Type B pancreatic cell (in vitro differentiated cells): ENCODE measurements at regions not wholly inside any gene's neighbourhood (a gene's known extent, or its start where the extent isn't known, plus 50 kb on each side); places are given as distances from the start of the nearest gene placed in this dataset.

ENCODE experiments used
- DNase-seq: peaks from one replicate; pipeline ENCODE4 v3.0.0; 2021; ENCODE audit warnings: mixed read lengths; ENCODE audit not compliant: unreplicated experiment; ENCODE audit errors: extremely low spot score
- H3K27ac Mint-ChIP-seq: 2 replicates; pipeline ENCODE4 v1.8.0; 2021; ENCODE audit warnings: mild to moderate bottlenecking, mixed read lengths
- H3K27me3 Mint-ChIP-seq: 2 replicates; pipeline ENCODE4 v1.8.0; 2021; ENCODE audit warnings: mixed read lengths
- H3K36me3 Mint-ChIP-seq: 2 replicates; pipeline ENCODE4 v1.8.0; 2021; ENCODE audit warnings: mixed read lengths
- H3K4me1 Mint-ChIP-seq: one replicate; pipeline ENCODE4 v1.8.0; 2021; ENCODE audit warnings: mixed read lengths; ENCODE audit not compliant: unreplicated experiment
- H3K4me3 Mint-ChIP-seq: 2 replicates; pipeline ENCODE4 v1.8.0; 2021; ENCODE audit warnings: mild to moderate bottlenecking, mixed read lengths
- H3K9me3 Mint-ChIP-seq: 2 replicates; pipeline ENCODE4 v1.8.0; 2021; ENCODE audit warnings: mixed read lengths
- TF ChIP-seq, protein P1 (sequence below): fragments of 200-600 bp; sonication (generic); conservative IDR thresholded peaks from 2 replicates; pipeline ENCODE4 v1.5.0; 2021; ENCODE audit warnings: antibody characterized with exemption, mild to moderate bottlenecking

DNA sequence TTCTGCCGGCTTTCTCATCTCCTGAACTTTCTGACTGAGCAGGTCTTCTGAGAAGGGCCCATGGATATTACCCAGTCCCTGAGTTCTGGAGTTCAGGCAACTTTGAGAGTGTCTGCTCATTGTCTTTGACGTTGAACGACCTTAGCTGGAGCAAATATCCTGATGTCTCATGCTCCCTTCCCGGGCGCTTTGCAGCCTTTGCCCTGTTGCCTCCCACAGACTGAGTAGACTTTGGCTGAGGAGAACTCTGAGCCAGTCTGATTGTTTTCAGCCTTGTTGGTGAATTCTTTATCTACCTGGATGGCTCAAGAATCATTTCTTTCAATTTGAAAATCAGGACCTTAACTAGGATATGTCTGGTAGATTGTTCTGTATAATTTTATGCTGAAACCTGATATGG is 353.7 kb downstream of the GLRX3 start:
- Mint-ChIP-seq H3K27ac (no peak overlapping the region), H3K4me1 (peaks cover 28% of the 10 kb centered on the region), H3K36me3 (no peaks in the 10 kb centered on the region), H3K9me3 (no peaks in the 10 kb centered on the region), H3K4me3 (no peak overlapping the region), H3K27me3 (peaks cover 8% of the 10 kb centered on the region)
- TF ChIP-seq, protein P1, sequence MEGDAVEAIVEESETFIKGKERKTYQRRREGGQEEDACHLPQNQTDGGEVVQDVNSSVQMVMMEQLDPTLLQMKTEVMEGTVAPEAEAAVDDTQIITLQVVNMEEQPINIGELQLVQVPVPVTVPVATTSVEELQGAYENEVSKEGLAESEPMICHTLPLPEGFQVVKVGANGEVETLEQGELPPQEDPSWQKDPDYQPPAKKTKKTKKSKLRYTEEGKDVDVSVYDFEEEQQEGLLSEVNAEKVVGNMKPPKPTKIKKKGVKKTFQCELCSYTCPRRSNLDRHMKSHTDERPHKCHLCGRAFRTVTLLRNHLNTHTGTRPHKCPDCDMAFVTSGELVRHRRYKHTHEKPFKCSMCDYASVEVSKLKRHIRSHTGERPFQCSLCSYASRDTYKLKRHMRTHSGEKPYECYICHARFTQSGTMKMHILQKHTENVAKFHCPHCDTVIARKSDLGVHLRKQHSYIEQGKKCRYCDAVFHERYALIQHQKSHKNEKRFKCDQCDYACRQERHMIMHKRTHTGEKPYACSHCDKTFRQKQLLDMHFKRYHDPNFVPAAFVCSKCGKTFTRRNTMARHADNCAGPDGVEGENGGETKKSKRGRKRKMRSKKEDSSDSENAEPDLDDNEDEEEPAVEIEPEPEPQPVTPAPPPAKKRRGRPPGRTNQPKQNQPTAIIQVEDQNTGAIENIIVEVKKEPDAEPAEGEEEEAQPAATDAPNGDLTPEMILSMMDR = no peak
- no peak for DNase-seq

DNA sequence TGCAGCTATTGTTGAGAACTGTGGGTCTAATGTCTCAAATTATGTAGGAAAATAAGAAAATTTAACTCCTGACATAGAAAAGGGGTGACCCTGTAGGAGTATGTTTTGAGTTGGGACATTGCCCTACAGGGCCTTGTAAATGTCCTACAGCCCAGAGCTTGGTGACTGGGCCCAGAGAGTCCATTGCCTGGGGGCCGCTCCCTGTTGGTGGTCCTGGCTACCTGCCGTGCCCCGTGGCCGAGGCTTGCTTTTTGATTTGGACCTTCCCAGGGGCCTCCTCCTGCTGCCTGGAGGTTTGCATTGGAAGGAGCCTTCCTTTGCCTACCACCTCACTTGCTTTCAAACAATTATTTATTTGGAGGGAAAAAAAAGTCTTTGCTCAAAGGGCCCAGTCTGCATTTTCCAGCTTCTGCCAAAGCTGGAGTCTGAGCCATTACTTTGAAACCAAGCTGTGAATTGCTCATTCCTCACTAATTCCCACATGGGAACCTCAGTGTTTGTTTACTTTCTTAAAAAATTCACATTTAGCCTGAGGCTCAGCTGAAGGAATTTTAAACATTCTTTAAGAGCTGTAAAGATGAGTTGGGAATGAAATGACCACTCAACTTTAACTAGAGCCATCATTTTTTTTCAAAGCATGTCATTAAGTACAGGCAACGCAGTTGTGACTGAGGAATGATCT is 355.0 kb downstream of the GLRX3 start:
- Mint-ChIP-seq H3K36me3 (no peaks in the 10 kb centered on the region), H3K27ac (no peak overlapping the region), H3K4me3 (no peak overlapping the region), H3K27me3 (peaks cover 8% of the 10 kb centered on the region), H3K9me3 (no peaks in the 10 kb centered on the region), H3K4me1 (peaks cover 28% of the 10 kb centered on the region)
- no peak for DNase-seq
- TF ChIP-seq, protein P1 = no peak

DNA sequence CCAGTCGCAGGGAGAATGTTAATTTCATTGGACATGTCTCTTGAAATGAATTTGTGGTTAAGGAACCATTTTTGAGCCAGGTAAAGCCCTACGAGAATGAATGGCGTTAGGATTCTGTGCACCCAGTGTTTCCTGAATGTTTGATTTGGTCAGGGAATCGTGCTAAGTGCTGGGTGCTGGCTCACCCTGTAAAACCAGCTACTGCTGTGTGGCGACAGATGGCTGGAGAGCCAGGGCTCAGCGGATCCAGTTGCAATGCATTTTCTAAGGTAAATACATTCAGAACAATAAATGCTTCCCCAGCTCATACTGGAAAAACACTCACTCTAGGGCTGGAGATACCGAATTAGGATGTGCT is 355.5 kb downstream of the GLRX3 start:
- no peak overlapping the region for H3K4me3 Mint-ChIP-seq
- DNase-seq = no peak
- H3K36me3 Mint-ChIP-seq = no peaks in the 10 kb centered on the region
- peaks cover 8% of the 10 kb centered on the region for H3K27me3 Mint-ChIP-seq
- H3K4me1 Mint-ChIP-seq = peaks cover 28% of the 10 kb centered on the region
- H3K9me3 Mint-ChIP-seq = no peaks in the 10 kb centered on the region
- TF ChIP-seq, protein P1 = no peak
- no peak overlapping the region for H3K27ac Mint-ChIP-seq

DNA sequence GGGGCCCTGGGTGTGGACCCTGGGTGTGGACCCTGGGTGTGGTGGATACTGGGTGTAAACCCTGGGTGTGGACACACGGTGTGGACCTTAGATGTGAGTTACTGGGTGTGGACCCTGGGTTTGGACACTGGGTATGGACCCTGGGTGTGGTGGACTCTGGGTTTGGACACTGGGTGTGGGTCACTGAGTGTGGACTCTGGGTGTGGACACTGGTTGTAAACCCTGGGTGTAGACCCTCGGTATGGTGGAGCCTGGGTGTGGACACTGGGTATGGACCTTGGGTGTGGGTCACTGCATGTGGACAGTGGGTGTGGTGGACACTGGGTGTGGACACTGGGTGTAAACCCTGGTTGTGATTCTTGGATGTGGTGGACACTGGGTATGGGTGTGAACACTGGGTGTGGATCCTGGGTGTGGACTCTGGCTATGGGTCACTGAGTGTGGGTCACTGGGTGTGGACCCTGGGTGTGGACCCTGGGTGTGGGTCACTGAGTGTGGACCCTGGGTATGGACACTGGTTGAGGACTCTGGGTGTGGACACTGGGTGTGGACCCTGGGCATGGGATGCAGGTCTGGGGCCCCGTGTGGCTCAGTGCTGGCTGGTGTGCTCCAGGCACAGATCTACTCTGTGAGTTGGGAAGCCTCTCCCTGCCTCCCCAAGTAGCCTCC is 356.2 kb downstream of the GLRX3 start:
- H3K9me3 Mint-ChIP-seq = no peaks in the 10 kb centered on the region
- TF ChIP-seq, protein P1 = no peak
- no peak for DNase-seq
- peaks cover 9% of the 10 kb centered on the region for H3K27me3 Mint-ChIP-seq
- peaks cover 21% of the 10 kb centered on the region for H3K4me1 Mint-ChIP-seq
- no peak overlapping the region for H3K4me3 Mint-ChIP-seq
- no peaks in the 10 kb centered on the region for H3K36me3 Mint-ChIP-seq
- no peak overlapping the region for H3K27ac Mint-ChIP-seq

DNA sequence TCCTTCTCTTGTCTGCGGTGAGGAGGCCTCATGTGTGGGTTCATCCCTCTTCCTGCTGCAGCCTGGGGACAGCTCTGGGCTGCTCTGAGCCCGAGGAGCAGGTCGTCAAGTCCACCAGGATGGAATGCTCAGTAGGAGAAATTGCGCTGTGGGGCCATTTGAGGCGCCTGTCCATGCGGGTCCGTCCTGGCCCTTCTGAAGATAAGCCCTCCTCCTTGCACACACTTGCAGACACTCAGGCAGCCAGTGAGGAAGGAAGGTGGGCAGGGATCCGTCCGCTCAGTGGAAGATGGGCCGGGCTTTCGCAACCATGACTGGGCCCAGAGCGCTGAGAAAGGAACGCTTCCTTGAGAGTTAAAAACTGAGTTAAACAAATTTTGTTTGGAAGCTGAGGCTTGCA is 356.8 kb downstream of the GLRX3 start:
- TF ChIP-seq, protein P1 = no peak
- H3K9me3 Mint-ChIP-seq = no peaks in the 10 kb centered on the region

More for the DNA sequence above, 356.8 kb downstream of the GLRX3 start:
- peaks cover 9% of the 10 kb centered on the region for H3K27me3 Mint-ChIP-seq
- H3K36me3 Mint-ChIP-seq = no peaks in the 10 kb centered on the region
- no peak overlapping the region for H3K4me3 Mint-ChIP-seq
- H3K27ac Mint-ChIP-seq = no peak overlapping the region
- H3K4me1 Mint-ChIP-seq = peaks cover 17% of the 10 kb centered on the region
- no peak for DNase-seq
